GM12865 (cell line): ENCODE measurements at regions not wholly inside any gene's neighbourhood (a gene's known extent, or its start where the extent isn't known, plus 50 kb on each side); places are given as distances from the start of the nearest gene placed in this dataset.

Source experiments
- DNase-seq: peaks from one replicate; pipeline ENCODE4 v3.0.0; 2010; ENCODE audit warnings: low read depth
- H3K4me3 ChIP-seq: 2 replicates; pipeline ENCODE4 v1.5.1; 2011; ENCODE audit warnings: mild to moderate bottlenecking, low read depth, low read length, control low read depth
- TF ChIP-seq, protein P1 (sequence below): IDR thresholded peaks from 2 replicates; pipeline ENCODE4 v1.5.1; 2011; ENCODE audit warnings: low read length, control low read depth, low read depth, inconsistent platforms; ENCODE audit not compliant: insufficient read depth; ENCODE audit errors: missing control alignments

- TF ChIP-seq, protein P1, sequence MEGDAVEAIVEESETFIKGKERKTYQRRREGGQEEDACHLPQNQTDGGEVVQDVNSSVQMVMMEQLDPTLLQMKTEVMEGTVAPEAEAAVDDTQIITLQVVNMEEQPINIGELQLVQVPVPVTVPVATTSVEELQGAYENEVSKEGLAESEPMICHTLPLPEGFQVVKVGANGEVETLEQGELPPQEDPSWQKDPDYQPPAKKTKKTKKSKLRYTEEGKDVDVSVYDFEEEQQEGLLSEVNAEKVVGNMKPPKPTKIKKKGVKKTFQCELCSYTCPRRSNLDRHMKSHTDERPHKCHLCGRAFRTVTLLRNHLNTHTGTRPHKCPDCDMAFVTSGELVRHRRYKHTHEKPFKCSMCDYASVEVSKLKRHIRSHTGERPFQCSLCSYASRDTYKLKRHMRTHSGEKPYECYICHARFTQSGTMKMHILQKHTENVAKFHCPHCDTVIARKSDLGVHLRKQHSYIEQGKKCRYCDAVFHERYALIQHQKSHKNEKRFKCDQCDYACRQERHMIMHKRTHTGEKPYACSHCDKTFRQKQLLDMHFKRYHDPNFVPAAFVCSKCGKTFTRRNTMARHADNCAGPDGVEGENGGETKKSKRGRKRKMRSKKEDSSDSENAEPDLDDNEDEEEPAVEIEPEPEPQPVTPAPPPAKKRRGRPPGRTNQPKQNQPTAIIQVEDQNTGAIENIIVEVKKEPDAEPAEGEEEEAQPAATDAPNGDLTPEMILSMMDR: no peak
Observed at GRCh38 chr6:66858196-66858595, 1151.2 kb upstream of the EYS start.

DNA sequence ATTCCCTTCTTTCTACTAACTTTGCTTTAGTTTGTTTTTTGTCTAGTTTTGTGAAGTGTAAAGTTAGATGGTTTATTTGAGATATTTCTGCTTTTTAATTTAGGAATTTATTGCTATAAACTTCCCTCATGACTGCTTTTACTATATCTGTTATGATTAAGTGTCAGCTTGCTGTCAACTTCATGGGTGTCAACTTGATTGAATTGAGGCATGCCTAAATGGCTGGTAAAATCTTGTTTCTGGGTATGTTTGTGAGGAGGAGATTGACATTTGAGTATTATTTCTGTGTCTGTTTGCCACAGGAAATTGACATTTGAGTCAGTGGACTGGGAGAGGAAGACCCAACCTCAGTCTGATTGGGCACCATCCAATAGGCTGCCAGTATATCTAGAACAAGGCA, 1147.0 kb upstream of the EYS start:
- DNase-seq: no peak
- H3K4me3 ChIP-seq: no peak overlapping the region
- TF ChIP-seq, protein P1: no peak

More at GRCh38 chr6:66858196-66858595, 1151.2 kb upstream of the EYS start:
- DNase-seq: no peak
- no peak overlapping the region for H3K4me3 ChIP-seq

DNA sequence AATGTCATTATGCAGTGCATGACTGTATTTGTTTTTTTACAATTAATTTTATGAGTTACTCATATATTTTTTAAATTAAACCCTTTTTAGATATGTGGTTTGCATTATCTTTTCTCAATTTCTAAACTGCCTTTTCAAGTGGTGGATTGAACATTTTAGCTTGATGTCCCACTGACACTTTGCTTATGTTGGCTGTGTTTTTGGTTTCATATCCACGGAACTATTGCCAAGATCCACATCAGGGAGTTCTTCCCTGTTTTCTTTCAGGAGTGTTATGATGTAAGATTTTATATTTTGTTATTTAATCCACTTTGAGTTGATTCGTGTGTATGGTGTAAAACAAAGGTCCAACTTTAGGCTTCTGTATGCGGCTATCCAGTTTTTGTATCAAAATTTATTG, 1144.9 kb upstream of the EYS start:
- H3K4me3 ChIP-seq: no peak overlapping the region
- DNase-seq: no peak
- TF ChIP-seq, protein P1: no peak

GRCh38 chr6:66849843-66850242, 1142.8 kb upstream of the EYS start:
- TF ChIP-seq, protein P1: no peak
- DNase-seq: no peak

GRCh38 chr6:66848244-66848953, 1141.4 kb upstream of the EYS start:
- no peak overlapping the region for H3K4me3 ChIP-seq
- TF ChIP-seq, protein P1: no peak
- DNase-seq: no peak

More at GRCh38 chr6:66849843-66850242, 1142.8 kb upstream of the EYS start:
- H3K4me3 ChIP-seq: no peak overlapping the region

DNA sequence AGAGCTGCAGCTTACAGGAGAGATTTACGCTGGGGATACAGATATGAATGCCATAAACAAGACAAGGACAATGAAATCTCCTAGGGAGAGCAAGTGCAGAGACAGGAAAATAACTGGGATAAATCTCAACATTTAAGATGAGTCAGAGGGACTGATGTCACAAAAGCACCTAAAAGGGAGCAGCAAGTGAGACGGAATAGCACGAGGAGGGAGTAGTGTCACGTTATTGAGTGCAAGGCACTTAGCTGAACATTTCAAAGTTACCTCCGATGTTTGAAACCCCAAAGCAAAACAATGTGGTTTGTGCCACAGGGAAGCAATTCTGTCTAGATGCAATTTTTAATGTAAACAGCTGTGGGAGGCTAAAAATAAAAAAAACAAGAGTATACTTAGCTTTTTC, 1131.7 kb upstream of the EYS start:
- TF ChIP-seq, protein P1: no peak
- DNase-seq: no peak
- H3K4me3 ChIP-seq: no peak overlapping the region

DNA sequence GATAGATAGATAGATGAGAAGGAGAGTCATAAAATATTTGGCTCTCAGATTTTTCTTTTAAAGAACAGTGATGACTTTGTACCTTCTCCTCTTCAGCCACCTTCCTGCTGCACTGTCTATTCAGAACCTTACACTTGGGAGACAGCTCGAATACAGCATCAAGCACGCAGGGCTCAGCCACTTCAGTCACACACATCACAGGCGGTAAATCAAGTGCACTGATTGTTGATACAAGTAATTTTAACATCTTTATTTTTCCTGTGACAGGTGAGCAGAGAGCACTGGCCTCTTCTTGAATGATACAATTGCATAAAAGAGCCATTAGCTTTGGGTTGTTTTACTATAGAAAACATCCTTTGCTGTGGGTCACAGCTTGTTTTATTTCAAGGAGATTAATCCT, 1118.5 kb upstream of the EYS start:
- DNase-seq: no peak
- H3K4me3 ChIP-seq: no peak overlapping the region
- TF ChIP-seq, protein P1: no peak
